GM12872 (cell line): ENCODE measurements at regions not wholly inside any gene's neighbourhood (a gene's known extent, or its start where the extent isn't known, plus 50 kb on each side); places are given as distances from the start of the nearest gene placed in this dataset.

Experiments
- CTCF ChIP-seq: IDR thresholded peaks from 3 replicates; pipeline ENCODE4 v1.5.1; 2011; ENCODE audit warnings: low read depth, mild to moderate bottlenecking, low read length, moderate library complexity; ENCODE audit not compliant: insufficient read depth

DNA sequence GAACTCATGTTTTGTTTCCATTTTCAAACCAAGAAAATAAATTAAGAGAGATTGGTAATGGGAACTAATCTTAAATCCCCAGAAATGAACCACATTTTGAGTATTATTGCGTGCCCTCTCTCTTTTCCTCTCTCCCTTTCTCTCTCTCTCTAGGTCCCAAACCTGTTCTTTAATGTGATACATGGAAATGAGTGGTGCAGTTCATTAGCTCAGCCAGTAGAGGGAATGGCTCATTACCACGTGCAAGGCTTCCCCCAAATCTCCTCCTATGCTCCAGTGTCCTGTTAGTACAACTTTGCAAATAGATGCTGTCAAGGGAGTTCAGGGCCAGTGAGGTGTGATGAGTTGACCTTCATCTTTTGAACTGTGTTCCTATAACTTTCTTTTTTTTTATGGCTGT is 178.4 kb downstream of the FGF9 start:
- peak; percentile 73 for TF ChIP-seq CTCF

- TF ChIP-seq CTCF = no peak
Observed at GRCh38 chr13:21850013-21851006, 179.4 kb downstream of the FGF9 start.

GRCh38 chr13:21852043-21852442 is 181.2 kb downstream of the FGF9 start:
- TF ChIP-seq CTCF = no peak

DNA sequence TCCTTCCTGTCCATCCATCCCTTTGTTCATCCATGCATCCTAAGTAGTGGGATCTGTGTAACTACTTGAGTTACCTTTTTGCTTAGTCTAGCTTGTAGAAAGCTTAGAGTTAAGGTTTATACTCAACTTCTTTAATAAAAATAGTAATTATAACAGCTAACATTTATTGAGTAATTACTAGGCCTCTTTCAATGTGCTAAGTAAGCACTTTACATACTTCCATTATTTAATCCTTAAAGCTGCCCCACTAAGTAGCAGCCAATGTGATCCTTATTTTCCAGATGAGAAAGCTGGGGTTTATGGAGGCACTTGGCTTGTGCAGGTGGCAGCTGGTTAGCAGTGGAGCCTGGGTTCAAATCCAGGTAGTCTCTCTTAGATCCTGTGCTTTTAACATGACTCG is 182.9 kb downstream of the FGF9 start:
- TF ChIP-seq CTCF = no peak

GRCh38 chr13:21868823-21869222 is 197.9 kb downstream of the FGF9 start:
- TF ChIP-seq CTCF = no peak

DNA sequence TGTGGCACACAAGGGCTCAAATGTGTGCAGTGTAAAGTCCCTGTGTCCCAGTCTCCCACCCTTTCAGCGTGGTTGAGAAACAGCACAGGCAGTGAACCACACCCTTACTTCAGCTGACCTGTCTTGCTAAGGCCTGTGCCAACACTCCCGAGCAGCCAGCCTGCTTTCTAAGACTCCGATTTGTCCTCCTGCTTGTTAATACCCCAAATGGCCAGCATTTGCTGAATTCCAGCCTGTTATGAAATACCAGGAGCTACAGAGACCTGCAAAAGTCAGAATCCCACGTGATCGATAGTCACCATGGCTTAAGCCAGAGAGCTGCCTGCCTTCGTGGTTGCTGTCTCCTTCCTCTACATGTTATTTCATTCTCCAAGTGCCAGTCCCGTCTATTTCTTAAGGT is 200.5 kb downstream of the FGF9 start:
- no peak for TF ChIP-seq CTCF

GRCh38 chr13:21871919-21872318 is 201.0 kb downstream of the FGF9 start:
- no peak for TF ChIP-seq CTCF
